DND-41 (cell line): ENCODE measurements at regions not wholly inside any gene's neighbourhood (a gene's known extent, or its start where the extent isn't known, plus 50 kb on each side); places are given as distances from the start of the nearest gene placed in this dataset.

Source experiments
- ATAC-seq: fragments of 200-7000 bp; cut with Tn5 transposase; 3 replicates; pipeline ENCODE4 v1.9.1; 2021; ENCODE audit warnings: low read depth; ENCODE audit not compliant: insufficient read depth
- DNase-seq: peaks from one replicate; pipeline ENCODE4 v3.0.0-alpha.2; 2020
- H2AFZ ChIP-seq: 2 replicates; pipeline ENCODE4 v1.6.0; 2012; ENCODE audit warnings: low read depth, low read length
- H3K27ac ChIP-seq: 2 replicates; pipeline ENCODE4 v1.5.1; 2012; ENCODE audit warnings: low read length, inconsistent platforms
- H3K27me3 ChIP-seq: fragments of 200-600 bp; sonication (generic); 2 replicates; pipeline ENCODE4 v1.6.0; 2012; ENCODE audit warnings: low read length, mild to moderate bottlenecking, inconsistent platforms; ENCODE audit not compliant: insufficient read depth, poor library complexity
- H3K36me3 ChIP-seq: 2 replicates; pipeline ENCODE4 v1.5.1; 2012; ENCODE audit warnings: low read length, inconsistent platforms; ENCODE audit not compliant: insufficient read depth
- H3K4me1 ChIP-seq: 2 replicates; pipeline ENCODE4 v1.5.1; 2012; ENCODE audit warnings: mild to moderate bottlenecking, low read length; ENCODE audit not compliant: insufficient read depth
- H3K4me2 ChIP-seq: 2 replicates; pipeline ENCODE4 v1.6.0; 2012; ENCODE audit warnings: mild to moderate bottlenecking, moderate library complexity, low read length, inconsistent platforms; ENCODE audit not compliant: insufficient read depth
- H3K4me3 ChIP-seq, 2 experiments: fragments of 200-600 bp in 1 of 2; shearing (Covaris generic) in 1 of 2; 2 replicates each; pipeline ENCODE4 v1.5.1; 2012 to 2016; ENCODE audit warnings: inconsistent platforms in 2 of 2, low read length in 2 of 2, mild to moderate bottlenecking in 2 of 2, low read depth in 1 of 2, moderate library complexity in 1 of 2
- H3K79me2 ChIP-seq: 2 replicates; pipeline ENCODE4 v1.6.0; 2012; ENCODE audit warnings: low read length, inconsistent platforms; ENCODE audit not compliant: insufficient read depth
- H3K9ac ChIP-seq: 2 replicates; pipeline ENCODE4 v1.6.0; 2012; ENCODE audit warnings: low read depth, mild to moderate bottlenecking, inconsistent platforms, low read length, moderate library complexity
- H3K9me3 ChIP-seq: 2 replicates; pipeline ENCODE4 v1.5.1; 2012; ENCODE audit warnings: low read length, moderate library complexity, mild to moderate bottlenecking, inconsistent platforms; ENCODE audit not compliant: insufficient read depth, severe bottlenecking
- H4K20me1 ChIP-seq: 2 replicates; pipeline ENCODE4 v1.6.0; 2012; ENCODE audit warnings: low read length; ENCODE audit not compliant: insufficient read depth
- EZH2 ChIP-seq: IDR thresholded peaks from 3 replicates; pipeline ENCODE4 v1.6.1; 2012; ENCODE audit warnings: borderline replicate concordance, low read depth, mild to moderate bottlenecking, moderate library complexity, low read length, inconsistent platforms; ENCODE audit not compliant: severe bottlenecking
- TF ChIP-seq, protein P1 (sequence below): IDR thresholded peaks from 2 replicates; pipeline ENCODE4 v1.5.1; 2012; ENCODE audit warnings: borderline replicate concordance, low read length, moderate library complexity, mild to moderate bottlenecking; ENCODE audit not compliant: poor library complexity, severe bottlenecking; ENCODE audit errors: extremely low read depth

- H2AFZ ChIP-seq: no peak overlapping the region
- H3K79me2 ChIP-seq: no peaks in the 10 kb centered on the region
- H3K9ac ChIP-seq: no peak overlapping the region
- DNase-seq (no peak), ATAC-seq (no peak)
- H3K4me2 ChIP-seq: no peak overlapping the region
- no peaks in the 10 kb centered on the region for H3K36me3 ChIP-seq
- no peak overlapping the region for H3K4me3 ChIP-seq
- H3K9me3 ChIP-seq: no peaks in the 10 kb centered on the region
- H4K20me1 ChIP-seq: no peaks in the 10 kb centered on the region
- H3K27me3 ChIP-seq: no peaks in the 10 kb centered on the region
- TF ChIP-seq, protein P1, sequence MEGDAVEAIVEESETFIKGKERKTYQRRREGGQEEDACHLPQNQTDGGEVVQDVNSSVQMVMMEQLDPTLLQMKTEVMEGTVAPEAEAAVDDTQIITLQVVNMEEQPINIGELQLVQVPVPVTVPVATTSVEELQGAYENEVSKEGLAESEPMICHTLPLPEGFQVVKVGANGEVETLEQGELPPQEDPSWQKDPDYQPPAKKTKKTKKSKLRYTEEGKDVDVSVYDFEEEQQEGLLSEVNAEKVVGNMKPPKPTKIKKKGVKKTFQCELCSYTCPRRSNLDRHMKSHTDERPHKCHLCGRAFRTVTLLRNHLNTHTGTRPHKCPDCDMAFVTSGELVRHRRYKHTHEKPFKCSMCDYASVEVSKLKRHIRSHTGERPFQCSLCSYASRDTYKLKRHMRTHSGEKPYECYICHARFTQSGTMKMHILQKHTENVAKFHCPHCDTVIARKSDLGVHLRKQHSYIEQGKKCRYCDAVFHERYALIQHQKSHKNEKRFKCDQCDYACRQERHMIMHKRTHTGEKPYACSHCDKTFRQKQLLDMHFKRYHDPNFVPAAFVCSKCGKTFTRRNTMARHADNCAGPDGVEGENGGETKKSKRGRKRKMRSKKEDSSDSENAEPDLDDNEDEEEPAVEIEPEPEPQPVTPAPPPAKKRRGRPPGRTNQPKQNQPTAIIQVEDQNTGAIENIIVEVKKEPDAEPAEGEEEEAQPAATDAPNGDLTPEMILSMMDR: no peak
- TF ChIP-seq EZH2: no peak
- no peaks in the 10 kb centered on the region for H3K4me1 ChIP-seq
- no peak overlapping the region for H3K27ac ChIP-seq
Measured at GRCh38 chr1:17892225-17892624, 137.1 kb downstream of the ACTL8 start.

GRCh38 chr1:17892851-17893250, 137.7 kb downstream of the ACTL8 start:
- no peaks in the 10 kb centered on the region for H3K79me2 ChIP-seq
- H3K4me2 ChIP-seq: no peak overlapping the region
- H3K36me3 ChIP-seq: no peaks in the 10 kb centered on the region
- ATAC-seq: no peak
- no peak overlapping the region for H3K27ac ChIP-seq
- no peak for TF ChIP-seq EZH2
- TF ChIP-seq, protein P1: no peak
- H3K27me3 ChIP-seq: no peaks in the 10 kb centered on the region
- no peaks in the 10 kb centered on the region for H4K20me1 ChIP-seq
- no peak overlapping the region for H3K9ac ChIP-seq
- H2AFZ ChIP-seq: no peak overlapping the region
- H3K4me3 ChIP-seq: no peak overlapping the region
- no peak for DNase-seq
- H3K9me3 ChIP-seq: no peaks in the 10 kb centered on the region
- no peaks in the 10 kb centered on the region for H3K4me1 ChIP-seq

DNA sequence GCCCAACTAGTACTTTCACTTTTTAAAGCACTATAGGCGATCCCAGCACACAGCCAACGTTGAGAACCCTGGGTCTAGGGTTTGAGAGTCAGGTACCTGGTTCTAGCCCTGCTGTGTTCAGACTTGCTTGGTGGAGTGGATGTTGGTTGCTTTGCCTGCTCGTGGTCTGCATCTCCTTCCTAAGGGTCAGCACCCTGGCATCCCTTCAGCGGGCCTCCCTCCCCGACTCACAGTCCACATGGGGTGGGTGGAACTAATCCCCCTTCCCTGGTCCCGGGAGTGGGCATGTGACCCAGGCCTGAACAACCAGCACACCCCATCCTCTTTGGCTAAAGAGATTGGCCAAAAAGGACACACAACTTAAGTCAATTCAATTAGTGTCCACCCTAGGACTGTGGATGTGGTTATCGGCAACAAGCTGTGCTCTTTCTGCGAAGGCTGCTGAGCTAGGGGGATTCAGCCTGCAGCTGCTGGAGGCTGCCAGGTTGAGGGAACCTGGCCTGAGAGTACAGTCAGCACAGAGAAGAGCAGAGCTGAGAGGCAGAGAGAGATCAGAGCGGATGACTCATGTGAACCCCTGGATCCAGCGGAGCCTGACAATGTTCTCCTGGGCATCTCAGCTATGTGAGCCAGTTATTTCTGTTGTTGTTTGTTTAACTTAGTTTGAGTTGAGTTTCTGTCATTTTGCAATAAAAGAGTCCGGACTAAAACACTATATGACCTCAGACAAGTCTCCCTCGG, 138.9 kb downstream of the ACTL8 start:
- Histone ChIP-seq H3K9me3 (no peaks in the 10 kb centered on the region), H3K4me3 (no peak overlapping the region), H4K20me1 (no peaks in the 10 kb centered on the region), H2AFZ (no peak overlapping the region), H3K27me3 (no peaks in the 10 kb centered on the region), H3K4me2 (no peak overlapping the region), H3K27ac (no peak overlapping the region), H3K79me2 (no peaks in the 10 kb centered on the region), H3K9ac (no peak overlapping the region), H3K36me3 (no peaks in the 10 kb centered on the region), H3K4me1 (no peaks in the 10 kb centered on the region)
- no peak for DNase-seq
- no peak for ATAC-seq
- TF ChIP-seq, protein P1: no peak
- no peak for TF ChIP-seq EZH2

DNA sequence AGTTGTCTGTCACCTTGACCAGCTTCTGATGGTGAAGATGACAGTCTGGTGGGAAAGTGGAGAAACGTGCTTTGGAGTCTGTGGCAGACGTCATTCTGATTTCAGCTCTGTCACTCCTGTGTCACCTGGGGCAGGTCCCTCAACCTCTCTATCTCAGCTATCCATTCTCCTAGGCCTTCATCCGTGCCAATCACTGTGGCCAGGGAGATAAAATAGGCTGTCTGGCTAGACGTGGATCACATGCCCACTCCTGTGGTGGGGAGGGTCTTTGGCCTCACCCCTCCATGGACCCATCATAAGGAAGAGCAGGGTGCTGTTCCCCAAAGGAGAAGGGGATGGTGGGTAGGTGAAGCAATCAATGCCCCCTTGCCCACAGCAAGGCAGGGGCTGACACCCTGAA, 140.3 kb downstream of the ACTL8 start:
- H3K9ac ChIP-seq: no peak overlapping the region
- no peaks in the 10 kb centered on the region for H3K9me3 ChIP-seq
- H3K79me2 ChIP-seq: no peaks in the 10 kb centered on the region
- no peak overlapping the region for H3K4me3 ChIP-seq
- H3K36me3 ChIP-seq: no peaks in the 10 kb centered on the region
- no peaks in the 10 kb centered on the region for H3K4me1 ChIP-seq
- H2AFZ ChIP-seq: no peak overlapping the region
- H3K27me3 ChIP-seq: no peaks in the 10 kb centered on the region
- ATAC-seq (no peak), DNase-seq (no peak)
- H3K27ac ChIP-seq: no peak overlapping the region
- H3K4me2 ChIP-seq: no peak overlapping the region
- TF ChIP-seq EZH2: no peak
- TF ChIP-seq, protein P1: no peak
- H4K20me1 ChIP-seq: no peaks in the 10 kb centered on the region
